Tibial nerve (tissue), 3 donors: ENCODE measurements at regions not wholly inside any gene's neighbourhood (a gene's known extent, or its start where the extent isn't known, plus 50 kb on each side); places are given as distances from the start of the nearest gene placed in this dataset.

Experiments
- CTCF ChIP-seq, 5 experiments: fragments of 200-600 bp in 3 of 5; fragments of 450-650 bp in 2 of 5; sonication (generic) in 3 of 5; IDR thresholded peaks; one replicate each; pipeline ENCODE4 v1.5.1; 2016 to 2019; ENCODE audit warnings: antibody characterized with exemption in 5 of 5, mild to moderate bottlenecking in 3 of 5, moderate library complexity in 2 of 5
- POLR2A ChIP-seq, 2 donors: fragments of 450-650 bp; IDR thresholded peaks; one replicate each; pipeline ENCODE4 v1.6.1; 2017; ENCODE audit warnings: antibody characterized with exemption in 2 of 2, mild to moderate bottlenecking in 2 of 2, moderate library complexity in 2 of 2

- no peak for TF ChIP-seq CTCF (IDR thresholded peaks at IDR 0.05)
- no peak for TF ChIP-seq POLR2A (IDR thresholded peaks at IDR 0.05)
These were observed 366.3 kb upstream of the ESRRG start for GRCh38 chr1:217089361-217090014.
